Mammary epithelial cell (primary cell): ENCODE measurements at regions not wholly inside any gene's neighbourhood (a gene's known extent, or its start where the extent isn't known, plus 50 kb on each side); places are given as distances from the start of the nearest gene placed in this dataset.

Experiments
- CTCF ChIP-seq, 2 donors: IDR thresholded peaks in 1 of 2; conservative IDR thresholded peaks in 1 of 2; 2 replicates each; pipeline ENCODE4 v1.5.1; 2011 to 2012; ENCODE audit warnings: inconsistent platforms in 2 of 2, low read length in 2 of 2, mild to moderate bottlenecking in 2 of 2, control low read depth in 1 of 2, low read depth in 1 of 2; ENCODE audit not compliant: insufficient read depth in 1 of 2; ENCODE audit errors: extremely low read depth in 1 of 2
- EZH2 ChIP-seq: IDR thresholded peaks from 2 replicates; pipeline ENCODE4 v1.6.1; 2012; ENCODE audit warnings: low read length, inconsistent platforms, borderline replicate concordance

DNA sequence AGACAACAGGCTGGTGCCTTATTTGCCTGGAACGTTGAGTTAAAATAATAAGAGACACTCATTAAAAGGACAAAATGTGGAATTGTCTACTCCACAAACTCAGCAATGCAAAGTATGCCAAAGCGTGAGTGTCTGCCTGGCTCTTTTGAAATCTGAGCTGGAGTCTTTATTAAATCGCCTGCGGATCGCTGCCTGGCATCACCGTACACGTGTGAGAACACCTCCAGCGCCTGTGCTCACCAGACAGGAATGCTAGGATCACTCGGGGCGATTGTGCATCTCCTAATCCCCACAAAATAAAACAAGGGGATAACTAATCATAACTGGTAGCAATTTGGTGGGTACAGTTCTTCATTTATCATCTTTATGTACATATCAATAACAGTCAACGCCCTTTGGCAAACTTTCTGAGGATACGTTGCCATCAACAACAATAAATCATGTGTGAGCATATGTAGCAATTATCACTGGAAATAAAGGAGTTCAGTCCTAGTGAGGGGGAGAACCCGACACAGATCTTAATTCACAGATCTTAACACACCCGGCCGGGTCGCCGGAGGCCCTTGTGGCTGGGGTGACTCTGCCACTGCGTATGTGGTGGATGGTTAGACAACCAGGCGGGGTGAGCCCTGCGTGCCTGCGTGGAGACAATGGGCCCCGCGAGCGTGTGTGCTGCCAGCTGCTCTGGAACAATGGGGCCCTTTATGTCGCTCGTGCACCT is 284.9 kb upstream of the IRX1 start:
- TF ChIP-seq CTCF (conservative IDR thresholded peaks at IDR 0.05 in 1 of 2, IDR thresholded peaks at IDR 0.05 in 1 of 2; ENCODE audit: extremely low read depth in 1 of 2, insufficient read depth in 1 of 2, low read depth in 1 of 2, low read length in 2 of 2): no peak
- TF ChIP-seq EZH2: no peak
